Islet of Langerhans (tissue), 1 donor: ENCODE measurements at regions not wholly inside any gene's neighbourhood (a gene's known extent, or its start where the extent isn't known, plus 50 kb on each side); places are given as distances from the start of the nearest gene placed in this dataset.
A peak's percentile ranks its signal among the peaks of the same experiment; 100 is the strongest.

Source experiments
- FAIRE-seq: peaks from one replicate; lab custom pipeline; 2011; peaks lifted over from hg19 to GRCh38; lab: Jason Lieb, UNC

GRCh38 chrX:39928704-39929378 is 168.9 kb downstream of the BCOR start:
- no peak for FAIRE-seq

GRCh38 chrX:39929379-39930025 is 168.3 kb downstream of the BCOR start:
- no peak for FAIRE-seq

- no peak for FAIRE-seq
Observed at GRCh38 chrX:39930786-39931528, 166.8 kb downstream of the BCOR start.

- peak; percentile 36 for FAIRE-seq
Observed at GRCh38 chrX:39931529-39932282, 166.1 kb downstream of the BCOR start.

- no peak for FAIRE-seq
Observed at GRCh38 chrX:39935411-39936064, 162.2 kb downstream of the BCOR start.

GRCh38 chrX:39936886-39937770 is 160.6 kb downstream of the BCOR start:
- no peak for FAIRE-seq

- no peak for FAIRE-seq
Observed at GRCh38 chrX:39938466-39938865, 159.3 kb downstream of the BCOR start.

- FAIRE-seq, result no peak
Observed at GRCh38 chrX:39939678-39940077, 158.1 kb downstream of the BCOR start.

- no peak for FAIRE-seq
Observed at GRCh38 chrX:39941332-39941920, 156.3 kb downstream of the BCOR start.

GRCh38 chrX:39944416-39944815 is 153.3 kb downstream of the BCOR start:
- no peak for FAIRE-seq

- FAIRE-seq, result no peak
Observed at GRCh38 chrX:39945709-39946108, 152.0 kb downstream of the BCOR start.

- no peak for FAIRE-seq
Observed at GRCh38 chrX:39946822-39947221, 150.9 kb downstream of the BCOR start.

- FAIRE-seq, result no peak
Observed at GRCh38 chrX:39948582-39948981, 149.2 kb downstream of the BCOR start.

GRCh38 chrX:39950018-39950688 is 147.6 kb downstream of the BCOR start:
- FAIRE-seq, result no peak

- FAIRE-seq, result no peak
Observed at GRCh38 chrX:39952989-39953388, 144.8 kb downstream of the BCOR start.

GRCh38 chrX:39953879-39954278 is 143.9 kb downstream of the BCOR start:
- FAIRE-seq, result no peak

GRCh38 chrX:39954851-39955250 is 142.9 kb downstream of the BCOR start:
- FAIRE-seq, result no peak

- FAIRE-seq, result no peak
Observed at GRCh38 chrX:39955625-39956024, 142.1 kb downstream of the BCOR start.

- FAIRE-seq, result no peak
Observed at GRCh38 chrX:39956803-39957394, 140.9 kb downstream of the BCOR start.
